Choroid plexus epithelial cell (primary cell): ENCODE measurements at regions not wholly inside any gene's neighbourhood (a gene's known extent, or its start where the extent isn't known, plus 50 kb on each side); places are given as distances from the start of the nearest gene placed in this dataset.

ENCODE experiments used
- DNase-seq: peaks from one replicate; pipeline ENCODE4 v3.0.0-alpha.2; 2010; ENCODE audit warnings: low read depth
- H3K4me3 ChIP-seq: 2 replicates; pipeline ENCODE4 v1.5.1; 2011; ENCODE audit warnings: low read depth, mild to moderate bottlenecking, control low read depth, low read length, moderate library complexity
- TF ChIP-seq, protein P1 (sequence below): conservative IDR thresholded peaks from 2 replicates; pipeline ENCODE4 v1.5.1; 2011; ENCODE audit warnings: low read depth, mild to moderate bottlenecking, control low read depth, inconsistent platforms, low read length, moderate library complexity

DNA sequence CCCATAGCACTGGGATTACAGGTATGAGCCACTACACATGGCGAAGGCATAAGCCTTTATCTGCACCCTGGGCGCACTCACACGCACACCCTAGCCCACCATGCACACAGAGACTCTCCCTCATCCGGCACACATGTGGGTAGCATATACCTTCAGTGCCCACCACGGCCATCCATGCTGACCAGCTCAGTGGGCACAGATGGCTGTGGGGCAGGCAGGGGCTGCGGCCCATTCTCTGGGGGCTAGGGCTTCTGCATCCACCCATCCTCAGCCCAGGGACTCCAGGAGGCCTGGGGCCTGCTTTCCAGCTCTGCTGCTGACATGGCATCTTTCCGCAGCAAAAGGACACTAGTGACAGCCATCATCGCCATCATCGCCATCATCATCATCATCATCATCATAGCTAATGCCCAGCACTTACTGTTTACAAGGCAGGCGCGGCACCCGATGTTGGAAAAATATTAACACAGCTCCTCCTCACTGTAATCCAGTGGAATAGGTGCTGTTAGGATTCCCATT, 111.2 kb downstream of the NCOR2 start:
- DNase-seq, result no peak
- no peak overlapping the region for H3K4me3 ChIP-seq
- TF ChIP-seq, protein P1, sequence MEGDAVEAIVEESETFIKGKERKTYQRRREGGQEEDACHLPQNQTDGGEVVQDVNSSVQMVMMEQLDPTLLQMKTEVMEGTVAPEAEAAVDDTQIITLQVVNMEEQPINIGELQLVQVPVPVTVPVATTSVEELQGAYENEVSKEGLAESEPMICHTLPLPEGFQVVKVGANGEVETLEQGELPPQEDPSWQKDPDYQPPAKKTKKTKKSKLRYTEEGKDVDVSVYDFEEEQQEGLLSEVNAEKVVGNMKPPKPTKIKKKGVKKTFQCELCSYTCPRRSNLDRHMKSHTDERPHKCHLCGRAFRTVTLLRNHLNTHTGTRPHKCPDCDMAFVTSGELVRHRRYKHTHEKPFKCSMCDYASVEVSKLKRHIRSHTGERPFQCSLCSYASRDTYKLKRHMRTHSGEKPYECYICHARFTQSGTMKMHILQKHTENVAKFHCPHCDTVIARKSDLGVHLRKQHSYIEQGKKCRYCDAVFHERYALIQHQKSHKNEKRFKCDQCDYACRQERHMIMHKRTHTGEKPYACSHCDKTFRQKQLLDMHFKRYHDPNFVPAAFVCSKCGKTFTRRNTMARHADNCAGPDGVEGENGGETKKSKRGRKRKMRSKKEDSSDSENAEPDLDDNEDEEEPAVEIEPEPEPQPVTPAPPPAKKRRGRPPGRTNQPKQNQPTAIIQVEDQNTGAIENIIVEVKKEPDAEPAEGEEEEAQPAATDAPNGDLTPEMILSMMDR, result no peak

DNA sequence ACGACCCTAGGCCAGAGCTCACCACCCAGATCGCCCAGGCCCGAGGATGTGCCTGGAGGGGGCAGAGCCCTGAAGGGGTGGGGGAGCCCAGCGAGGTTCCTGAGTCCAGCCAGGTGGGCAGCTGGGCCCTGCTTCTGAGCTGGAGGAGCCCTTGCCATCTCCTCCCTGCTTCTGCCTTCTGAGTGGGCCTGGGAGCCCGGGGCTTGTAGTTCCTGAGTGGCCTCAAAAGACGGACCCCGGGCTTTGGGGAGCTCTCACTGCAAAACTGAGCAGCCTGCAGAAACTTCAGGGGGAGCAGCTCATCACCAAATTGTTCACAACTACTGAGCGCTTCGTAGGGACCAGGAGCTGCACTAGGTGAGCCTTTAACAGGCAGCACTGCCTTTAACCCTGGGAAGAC, 112.1 kb downstream of the NCOR2 start:
- TF ChIP-seq, protein P1, result no peak
- no peak overlapping the region for H3K4me3 ChIP-seq
- DNase-seq, result no peak

DNA sequence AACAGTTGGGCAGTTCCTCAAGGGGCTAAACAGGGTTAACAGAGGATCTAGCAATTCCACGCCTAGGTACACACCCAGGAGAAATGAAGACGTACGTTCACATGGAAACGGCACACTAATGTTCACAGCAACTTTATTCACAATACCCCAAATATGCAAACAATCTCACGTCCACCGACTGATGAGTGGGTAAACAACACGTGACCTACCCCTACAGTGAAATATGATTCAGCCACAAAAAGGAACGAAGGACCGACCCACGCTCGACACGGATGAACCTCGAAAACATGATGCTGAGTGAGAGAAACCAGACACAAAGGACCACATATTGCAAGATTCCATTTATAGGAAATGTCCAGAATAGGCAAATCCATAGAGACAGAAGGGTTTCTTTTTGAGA, 112.7 kb downstream of the NCOR2 start:
- TF ChIP-seq, protein P1, result no peak
- DNase-seq, result peak; percentile 82
- no peak overlapping the region for H3K4me3 ChIP-seq

DNA sequence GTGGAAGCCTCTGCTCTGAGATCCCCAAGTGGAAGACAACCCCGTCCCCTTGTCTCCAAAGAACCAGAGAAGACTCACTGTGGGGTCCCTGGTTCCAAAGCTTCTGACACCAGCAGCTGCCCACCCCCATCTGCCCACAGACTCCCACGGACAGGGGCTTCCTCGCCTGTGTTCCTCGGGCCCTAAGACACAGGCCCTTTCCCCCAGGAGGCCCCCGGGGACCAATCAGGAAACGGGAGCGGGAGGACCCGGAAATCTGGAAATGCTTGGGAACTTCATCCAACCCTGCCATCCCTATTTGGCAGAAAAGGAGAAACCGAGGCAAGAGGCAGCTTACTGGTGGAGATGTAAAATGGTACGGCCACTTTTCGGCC, 113.1 kb downstream of the NCOR2 start:
- no peak overlapping the region for H3K4me3 ChIP-seq
- DNase-seq, result no peak
- TF ChIP-seq, protein P1, result no peak

DNA sequence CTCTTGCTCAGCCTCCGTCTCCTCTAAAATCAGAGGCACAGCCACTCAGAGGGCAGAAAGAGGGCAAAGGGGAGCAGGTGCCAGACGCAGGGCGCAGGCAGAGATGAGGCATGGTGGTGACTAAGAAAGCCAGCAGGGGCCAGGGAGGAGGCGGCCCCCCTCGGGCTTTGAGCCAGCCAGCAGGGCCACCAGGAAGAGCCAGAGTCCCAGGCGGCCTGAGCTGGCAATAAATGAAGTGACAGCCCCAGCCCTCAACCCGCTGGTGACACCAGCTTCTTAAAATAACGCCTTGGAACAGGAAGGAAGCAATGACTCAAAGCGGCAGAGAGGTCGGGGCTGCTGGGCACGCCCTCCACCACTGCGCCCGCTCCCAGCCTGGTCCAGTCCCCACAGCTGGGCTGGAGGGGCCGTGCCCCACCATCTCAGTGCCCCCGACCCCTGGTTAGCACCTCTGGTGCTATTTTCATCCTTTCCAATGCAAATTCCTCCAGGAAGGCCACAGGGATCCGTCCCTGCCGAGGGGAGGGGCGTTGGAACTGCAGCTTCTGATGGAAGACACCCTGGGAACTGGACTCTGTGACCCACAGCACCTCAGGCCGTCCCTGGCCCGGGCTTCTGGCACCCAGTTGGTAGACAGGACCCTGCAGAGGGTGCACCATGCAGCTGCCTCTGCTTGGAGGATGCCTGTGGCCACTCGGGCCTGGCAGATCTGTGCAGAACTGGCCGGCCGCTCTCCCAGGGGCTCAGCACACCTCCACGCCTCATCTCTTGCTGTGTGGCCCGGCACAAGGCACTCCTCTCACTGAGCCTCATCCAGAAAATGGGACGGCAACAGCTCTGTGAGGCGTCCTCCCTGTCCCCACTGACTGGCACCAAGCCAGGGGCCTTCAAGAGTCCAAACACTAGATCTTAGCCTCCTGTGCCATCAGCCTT, 113.7 kb downstream of the NCOR2 start:
- H3K4me3 ChIP-seq, result no peak overlapping the region

DNA sequence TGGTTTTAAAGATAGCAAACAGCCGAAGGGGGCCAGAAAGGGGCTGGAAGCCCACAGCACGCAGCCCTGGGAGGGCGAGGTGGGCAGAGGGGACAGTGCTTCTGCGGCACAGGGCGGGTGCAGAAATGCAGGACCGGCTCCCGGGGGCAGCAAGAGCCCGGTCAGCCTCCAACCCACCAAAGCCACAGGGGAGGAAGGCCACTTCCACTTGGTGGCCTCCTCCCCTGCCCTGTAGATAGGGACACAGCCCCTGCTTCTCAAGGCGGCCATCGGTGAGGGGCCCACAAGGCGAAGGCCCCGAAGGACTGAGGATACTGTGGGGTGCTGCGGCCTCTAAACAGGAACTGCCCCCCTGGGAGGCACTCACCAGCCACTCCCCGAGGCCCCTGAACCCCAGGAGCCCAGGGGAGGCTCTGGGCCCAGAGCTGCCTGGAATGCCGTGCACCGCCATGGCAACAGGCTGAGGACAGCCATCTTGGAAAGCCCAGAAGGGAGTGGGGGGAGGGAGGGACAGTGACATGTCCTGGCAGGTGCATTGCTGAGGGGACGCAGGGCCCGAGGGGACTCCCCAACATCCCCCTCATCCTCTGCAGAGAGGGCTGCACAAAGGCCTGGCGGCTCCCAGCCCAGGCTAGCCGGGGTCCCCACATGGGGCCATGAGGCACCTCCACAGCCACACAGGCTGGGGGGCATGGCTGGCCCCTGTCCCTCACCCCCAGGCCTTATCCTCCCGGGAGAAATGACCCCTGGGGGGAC, 114.7 kb downstream of the NCOR2 start:
- TF ChIP-seq, protein P1, result no peak
- no peak overlapping the region for H3K4me3 ChIP-seq
- no peak for DNase-seq

More for the DNA sequence above, 113.7 kb downstream of the NCOR2 start:
- TF ChIP-seq, protein P1, result no peak
- DNase-seq, result peak; percentile 30
